GM21360 (cell line): ENCODE measurements at regions not wholly inside any gene's neighbourhood (a gene's known extent, or its start where the extent isn't known, plus 50 kb on each side); places are given as distances from the start of the nearest gene placed in this dataset.
"Not testable (repeated sequence)": the region's sequence is repeated elsewhere in the genome, so short reads cannot be mapped to it uniquely, and the experiment has no call there.

ENCODE experiments used
- ATAC-seq: cut with Tn5 transposase; IDR thresholded peaks from one replicate; pipeline ENCODE4 v1.9.1; 2021; ENCODE audit warnings: mild to moderate bottlenecking, moderate library complexity; ENCODE audit not compliant: unreplicated experiment

DNA sequence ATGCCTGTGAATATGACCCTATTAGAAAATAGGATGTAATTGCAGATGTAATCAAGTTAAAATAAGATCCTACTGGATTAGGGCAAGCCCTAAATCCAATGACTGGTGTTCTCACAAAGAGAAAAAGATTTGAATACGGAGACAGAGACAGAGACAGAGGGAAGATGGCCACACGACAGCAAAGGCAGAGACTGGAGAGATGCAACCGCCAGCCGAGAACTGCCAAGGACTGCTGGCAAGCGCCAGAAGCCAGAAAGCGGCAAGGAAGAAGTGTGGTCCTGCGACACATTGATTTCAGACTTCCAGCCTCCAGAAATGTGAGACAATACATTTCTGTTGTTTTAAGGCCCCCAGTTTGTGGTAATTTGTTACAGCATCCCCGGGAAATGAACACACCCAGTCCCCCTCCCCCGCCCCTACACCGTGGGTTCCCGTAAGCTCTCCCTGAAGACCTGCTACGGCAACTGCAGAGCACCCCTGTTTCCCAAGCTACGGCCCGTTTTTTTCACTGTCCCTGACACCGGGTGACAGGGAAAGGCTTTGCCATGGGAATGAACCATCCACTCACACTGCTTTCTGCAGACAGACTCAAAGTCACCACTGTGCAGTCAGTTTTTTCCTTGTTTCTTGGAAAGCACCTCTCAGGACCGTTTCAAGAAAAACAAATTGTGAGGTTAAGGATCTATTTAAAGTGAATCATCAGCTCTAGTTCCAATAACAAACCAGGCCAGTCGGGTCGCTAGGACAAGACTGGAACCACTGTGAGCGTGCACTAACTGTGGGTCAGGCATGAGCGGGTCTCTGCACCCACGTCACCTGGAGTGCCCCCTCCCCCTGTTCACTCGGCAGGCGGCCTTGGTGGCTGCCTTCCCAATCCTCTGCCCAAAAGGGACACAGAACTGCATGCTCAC, 199.2 kb upstream of the IRF2BP2 start:
- ATAC-seq: not testable (repeated sequence)

DNA sequence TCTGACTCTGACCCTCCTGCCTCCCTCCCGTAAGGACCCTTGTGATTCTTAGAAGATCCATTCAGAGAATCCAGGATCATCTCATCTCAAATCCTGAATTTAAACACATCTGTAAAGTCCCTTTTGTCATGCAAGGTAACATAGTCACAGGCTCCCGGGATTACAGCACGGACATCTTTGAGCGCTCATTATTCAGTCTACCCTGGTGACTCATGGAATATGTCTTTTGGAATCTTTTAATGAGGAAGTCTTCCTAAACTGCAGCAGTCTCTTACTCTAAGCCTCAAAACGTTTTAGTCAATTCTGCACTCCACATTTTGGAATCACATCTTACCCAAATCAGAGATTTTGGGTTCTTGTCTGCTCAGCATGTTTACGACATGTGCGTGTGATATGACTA, 198.5 kb upstream of the IRF2BP2 start:
- not testable (repeated sequence) for ATAC-seq

DNA sequence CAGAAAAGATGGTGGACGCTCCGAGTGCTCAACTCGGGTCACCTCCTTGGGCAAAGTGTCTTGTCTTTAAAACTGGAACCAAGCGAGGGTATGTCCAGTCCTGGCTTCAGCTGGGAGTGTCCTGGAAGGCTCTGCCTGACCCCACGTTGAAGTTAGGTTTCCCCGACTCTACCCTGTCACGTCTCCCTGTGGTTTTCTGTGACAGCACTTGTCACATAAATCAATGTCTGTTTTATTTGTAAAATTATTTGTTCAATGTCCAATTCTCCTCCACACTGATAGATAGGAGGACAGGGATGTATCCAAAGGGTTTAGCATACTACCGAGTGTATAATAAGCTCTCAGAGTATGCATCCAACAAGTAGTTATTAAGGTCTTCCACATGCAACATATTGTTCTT, 197.7 kb upstream of the IRF2BP2 start:
- not testable (repeated sequence) for ATAC-seq

DNA sequence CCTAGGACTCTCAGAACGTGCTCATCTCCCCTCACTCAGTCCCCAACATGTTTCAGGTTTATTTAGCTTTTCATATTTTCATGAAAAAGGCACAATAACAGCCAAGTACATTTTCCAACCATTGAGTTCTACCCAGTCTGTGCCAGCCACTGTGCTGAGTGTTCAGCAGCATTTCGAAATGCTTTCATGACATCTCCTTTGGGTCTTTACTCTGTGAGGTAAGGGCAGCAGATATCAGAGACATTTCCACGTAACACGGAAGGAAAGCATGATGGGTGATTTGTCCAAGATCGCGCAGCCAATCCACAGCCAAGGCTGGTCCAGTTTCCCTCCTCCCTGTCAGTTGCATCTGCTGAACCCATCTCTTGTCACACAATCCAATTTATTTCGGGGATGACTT, 192.6 kb upstream of the IRF2BP2 start:
- not testable (repeated sequence) for ATAC-seq

DNA sequence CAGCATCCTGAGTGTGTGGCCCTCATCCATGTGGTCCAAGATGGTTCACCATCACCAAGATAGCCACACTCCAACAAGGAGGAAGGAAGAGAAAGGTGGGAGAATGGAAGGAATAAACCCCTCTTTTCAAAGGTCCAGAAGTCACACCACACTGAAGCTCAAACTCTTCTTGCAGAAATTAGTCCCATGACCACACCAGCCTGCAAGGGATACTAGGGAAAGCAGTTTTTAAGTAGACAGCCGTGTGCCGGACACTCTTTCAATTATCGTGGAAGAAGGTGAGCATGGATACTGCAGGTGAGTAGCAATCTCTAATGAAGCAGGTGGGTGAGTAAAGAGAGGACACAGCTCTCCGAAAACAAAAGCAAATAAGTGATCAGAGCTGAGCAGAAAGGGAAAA, 191.7 kb upstream of the IRF2BP2 start:
- not testable (repeated sequence) for ATAC-seq

DNA sequence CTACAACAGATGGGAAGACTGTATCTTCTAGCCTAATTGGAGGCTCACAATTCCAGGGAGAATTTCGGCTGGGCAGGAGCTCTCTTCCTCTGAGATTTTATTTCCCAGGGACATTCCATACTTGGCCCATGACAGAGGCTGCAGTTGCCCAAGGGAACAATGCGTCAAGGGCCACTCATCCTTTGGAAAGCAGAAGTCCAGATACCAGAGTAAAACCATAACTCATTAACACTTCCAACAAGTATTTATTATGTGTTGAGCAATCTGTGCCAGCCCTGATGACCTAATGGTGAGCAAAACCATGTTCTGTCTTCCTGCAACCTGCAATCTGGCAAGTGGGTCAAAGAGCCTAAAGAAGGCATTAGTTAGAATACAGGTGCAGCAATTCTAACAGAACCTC, 191.2 kb upstream of the IRF2BP2 start:
- not testable (repeated sequence) for ATAC-seq

DNA sequence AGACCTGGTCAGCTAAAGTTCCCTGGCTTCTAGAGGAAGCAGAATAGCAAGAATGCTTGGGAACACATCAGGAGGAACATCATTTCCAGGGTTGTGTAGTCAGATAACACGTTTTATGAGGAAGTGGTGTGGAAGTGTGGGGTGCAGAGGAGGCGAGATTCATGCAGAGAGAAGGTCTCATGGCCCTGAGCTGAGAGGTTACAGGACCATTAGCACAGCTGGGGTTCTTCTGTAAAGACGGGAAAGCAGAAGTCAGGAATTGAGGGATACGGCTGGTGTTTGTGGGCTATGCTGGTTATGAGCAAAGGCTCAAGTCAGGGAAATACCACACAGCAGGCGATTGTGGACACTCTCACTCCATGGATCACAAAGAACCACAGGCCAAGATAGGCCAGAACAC, 190.6 kb upstream of the IRF2BP2 start:
- not testable (repeated sequence) for ATAC-seq

DNA sequence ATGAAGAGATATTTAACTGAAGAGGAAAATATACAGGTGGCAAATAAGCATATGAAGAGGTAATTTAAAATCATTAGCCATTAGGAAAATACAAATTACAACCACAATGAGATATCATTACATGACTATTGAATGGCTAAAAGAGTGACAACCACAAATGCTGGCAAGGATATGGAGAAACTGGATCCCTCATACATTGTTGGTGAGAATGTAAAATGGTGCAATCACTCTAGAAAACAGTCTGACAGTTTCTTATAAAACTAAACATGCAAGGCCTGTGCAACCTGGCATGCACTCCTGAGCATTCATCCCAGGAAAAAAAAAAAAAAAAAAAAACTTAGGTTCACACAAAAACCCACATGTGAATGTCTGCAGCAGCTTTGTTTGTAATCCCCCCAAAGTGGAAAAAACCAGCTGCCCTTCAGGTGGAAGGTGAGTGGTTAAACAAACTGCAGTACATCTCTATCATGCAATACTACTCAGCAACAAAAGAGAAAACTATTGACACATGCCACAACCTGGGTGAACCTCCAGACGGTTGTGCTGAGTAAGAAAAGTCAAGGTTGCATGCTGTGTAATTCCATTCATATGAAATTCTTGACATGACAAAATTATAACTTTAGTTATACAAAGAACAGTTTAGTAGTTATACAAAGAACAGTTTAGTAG, 189.2 kb upstream of the IRF2BP2 start:
- not testable (repeated sequence) for ATAC-seq

DNA sequence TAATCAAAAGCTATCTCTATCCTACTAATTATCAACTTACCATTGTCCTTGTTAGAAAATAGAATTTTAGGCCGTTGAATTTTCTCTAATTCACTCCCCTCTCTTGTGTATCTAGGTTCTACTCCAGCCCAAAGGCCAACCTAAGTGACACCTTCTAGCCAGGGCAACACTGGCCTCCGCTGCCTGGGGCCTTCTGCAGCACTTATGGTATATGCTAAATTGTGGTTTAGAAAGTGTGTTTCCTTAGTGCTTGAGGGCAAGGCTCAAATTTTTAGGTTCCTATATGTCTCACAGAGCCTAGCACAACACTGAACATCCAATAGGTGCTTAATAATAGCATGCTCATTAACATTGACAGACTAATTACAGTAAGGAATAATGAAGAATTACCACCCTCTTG, 187.2 kb upstream of the IRF2BP2 start:
- not testable (repeated sequence) for ATAC-seq

DNA sequence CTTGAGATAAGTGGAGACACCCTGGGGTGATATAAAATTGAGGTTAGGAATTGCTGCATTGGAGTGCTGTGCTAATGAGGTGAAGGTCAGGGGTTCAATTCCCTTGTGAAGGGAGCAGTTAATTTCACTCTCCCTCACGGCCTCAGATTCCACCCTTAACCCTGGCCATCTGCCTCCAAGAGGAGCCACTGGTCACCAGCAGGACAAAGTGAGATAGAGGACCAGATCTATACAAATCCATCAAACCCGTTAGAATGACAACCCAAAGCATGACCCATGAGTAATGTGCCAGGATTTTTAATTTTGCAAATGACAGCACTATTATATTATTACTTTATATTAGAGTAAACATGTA, 186.4 kb upstream of the IRF2BP2 start:
- ATAC-seq: not testable (repeated sequence)

DNA sequence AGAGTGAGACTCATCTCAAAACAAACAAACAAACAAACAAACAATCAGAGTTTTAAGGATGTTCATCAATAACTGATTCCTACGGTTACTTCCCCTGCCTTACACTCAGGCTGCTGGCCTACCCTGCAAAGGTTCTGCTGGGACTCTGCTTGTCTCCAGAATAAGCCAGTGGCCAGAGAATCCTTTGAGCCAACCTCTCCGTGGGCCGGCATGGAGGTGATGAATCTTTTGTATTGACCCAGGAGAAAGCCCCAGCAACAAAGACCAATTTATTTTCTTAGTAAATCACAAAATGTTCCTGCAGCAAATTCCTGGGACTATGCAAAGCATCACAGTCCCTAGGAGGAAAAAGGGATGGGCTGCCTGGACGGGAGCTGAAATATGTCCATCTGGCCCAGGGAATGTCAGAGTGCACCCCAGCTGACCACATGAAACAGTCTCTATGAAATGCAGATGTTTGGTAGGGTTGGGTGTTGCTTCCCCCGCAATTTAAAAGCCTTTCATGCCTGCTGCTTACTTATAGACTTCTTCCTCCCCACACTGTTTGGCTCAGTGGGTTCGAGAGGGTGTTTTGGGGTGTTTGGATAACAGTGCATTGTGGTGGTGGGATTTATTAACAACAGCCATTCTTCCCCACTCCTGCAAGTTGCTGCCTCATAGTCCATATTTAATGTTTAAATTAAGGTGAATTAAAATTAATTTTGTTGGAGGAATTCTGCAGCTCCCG, 185.9 kb upstream of the IRF2BP2 start:
- ATAC-seq: not testable (repeated sequence)

DNA sequence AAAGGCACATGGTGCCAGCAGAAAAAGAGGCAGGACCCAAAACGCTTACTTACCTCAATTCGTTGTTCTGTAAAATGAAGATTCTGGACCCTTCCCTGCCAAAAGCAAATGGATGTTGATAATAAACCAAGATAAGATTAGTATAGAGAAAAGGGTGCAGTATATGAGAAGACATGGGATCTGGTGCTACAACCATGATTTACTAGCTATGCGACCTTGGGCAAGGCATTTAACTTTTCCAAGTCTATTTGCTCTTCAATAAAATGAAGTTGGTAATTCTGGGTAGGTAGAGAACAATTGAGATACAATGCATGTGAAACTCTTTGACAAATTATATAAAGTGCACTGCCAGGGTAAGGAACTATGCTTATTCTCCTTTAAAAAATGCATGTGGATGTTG, 185.0 kb upstream of the IRF2BP2 start:
- ATAC-seq: not testable (repeated sequence)

DNA sequence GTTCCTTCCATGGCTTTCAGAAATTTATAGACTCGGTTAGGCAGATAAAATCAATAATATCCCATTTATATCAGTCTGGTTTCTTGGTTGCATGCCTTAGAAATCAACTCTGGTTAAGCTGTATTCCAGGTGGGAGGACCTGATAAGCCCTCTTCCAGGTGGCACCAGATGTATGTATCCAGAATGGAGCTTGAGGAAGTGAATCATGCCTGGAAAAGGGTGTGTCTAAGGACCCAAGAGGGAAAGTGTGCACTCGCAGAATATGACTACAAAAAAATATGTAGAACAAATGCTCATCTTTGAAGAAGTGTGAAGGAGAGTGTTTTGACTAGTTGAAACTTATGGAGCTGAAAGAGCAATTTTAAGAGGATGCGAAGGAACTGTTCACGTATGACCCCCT, 184.5 kb upstream of the IRF2BP2 start:
- not testable (repeated sequence) for ATAC-seq

DNA sequence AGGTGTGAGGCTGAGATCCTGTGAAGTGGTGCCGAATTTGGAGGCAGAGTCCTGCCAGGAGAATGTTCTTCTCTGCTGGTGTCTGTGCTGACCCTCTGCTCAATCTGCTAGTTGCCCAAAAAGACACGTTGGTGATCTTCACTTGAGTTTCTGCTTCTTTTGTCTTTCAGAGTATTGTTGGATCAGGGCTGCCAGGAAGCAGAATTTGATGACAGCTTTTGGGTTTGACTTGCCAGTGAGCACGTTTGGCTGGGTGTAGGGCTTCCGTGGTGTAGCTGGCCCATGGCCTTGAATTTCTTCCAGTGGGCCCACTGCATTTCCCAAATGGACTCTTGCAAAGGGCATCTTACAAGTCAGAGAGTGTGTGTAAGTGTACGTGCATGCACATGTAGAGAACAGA, 183.9 kb upstream of the IRF2BP2 start:
- not testable (repeated sequence) for ATAC-seq

DNA sequence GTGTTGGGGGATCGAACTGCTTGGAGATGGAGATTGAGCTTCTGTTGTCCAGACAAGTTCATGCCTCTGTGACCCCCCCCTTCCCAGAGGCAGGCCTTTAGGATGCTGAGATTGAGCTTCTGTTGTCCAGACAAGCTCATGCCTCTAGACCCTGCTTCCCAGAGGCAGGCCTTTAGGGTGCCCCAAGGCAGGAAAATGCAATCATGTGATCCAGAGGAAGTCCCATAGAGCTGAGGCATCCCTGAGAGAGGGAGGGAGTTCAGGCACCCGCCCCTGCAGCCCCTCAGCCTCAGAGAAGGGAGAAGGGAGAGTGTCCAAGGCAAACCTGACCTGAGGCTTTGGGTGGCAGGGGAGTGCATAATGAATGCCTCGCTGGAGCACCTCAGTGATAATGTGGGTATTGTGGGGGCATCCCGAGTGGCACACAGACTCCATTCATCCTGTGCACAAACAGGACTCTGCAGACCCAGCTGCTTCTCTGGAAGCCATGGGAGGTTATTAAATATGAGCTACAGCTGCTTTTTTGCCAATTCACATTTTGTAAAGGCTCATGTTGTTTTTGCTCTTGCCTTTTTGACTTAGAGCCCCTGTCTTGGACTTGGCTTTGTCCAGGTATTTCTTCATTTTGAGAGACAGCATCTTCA, 182.4 kb upstream of the IRF2BP2 start:
- ATAC-seq: not testable (repeated sequence)

DNA sequence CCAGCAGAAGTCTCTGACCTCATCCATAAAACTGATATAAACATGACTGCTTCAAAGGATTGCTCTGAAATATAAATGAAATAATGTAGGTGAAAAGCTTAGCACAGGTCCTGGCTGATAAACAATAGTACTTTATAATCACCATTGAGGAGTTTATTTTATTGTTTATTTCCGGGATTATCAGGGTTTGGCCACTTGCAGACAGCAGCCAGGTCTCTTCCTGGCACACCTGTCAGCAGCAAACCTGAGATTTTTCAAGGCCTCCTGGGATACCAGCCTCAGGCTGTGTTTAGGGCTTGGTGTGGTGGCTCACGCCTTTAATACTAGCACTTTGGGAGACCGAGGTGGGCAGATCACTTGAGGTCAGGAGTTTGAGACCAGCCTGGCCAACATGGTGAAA, 181.6 kb upstream of the IRF2BP2 start:
- ATAC-seq: not testable (repeated sequence)

DNA sequence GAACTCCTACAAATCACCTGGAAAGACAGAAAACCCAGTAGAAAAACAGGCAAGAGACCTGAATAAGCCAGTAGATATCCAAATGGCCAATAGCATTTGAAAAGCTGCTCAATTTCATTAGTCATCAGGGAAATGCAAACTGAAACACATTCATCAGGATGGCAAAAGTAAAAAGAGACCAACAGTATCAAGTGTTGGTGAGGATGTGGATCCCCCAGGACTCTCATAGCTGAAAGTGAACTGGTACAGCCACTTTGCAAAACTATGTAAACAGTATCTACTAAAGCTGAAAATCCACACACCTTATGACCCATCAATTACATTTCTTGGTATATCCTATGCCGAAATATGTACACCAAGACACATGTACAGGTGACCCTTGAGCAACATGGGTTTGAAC, 180.4 kb upstream of the IRF2BP2 start:
- ATAC-seq: not testable (repeated sequence)

DNA sequence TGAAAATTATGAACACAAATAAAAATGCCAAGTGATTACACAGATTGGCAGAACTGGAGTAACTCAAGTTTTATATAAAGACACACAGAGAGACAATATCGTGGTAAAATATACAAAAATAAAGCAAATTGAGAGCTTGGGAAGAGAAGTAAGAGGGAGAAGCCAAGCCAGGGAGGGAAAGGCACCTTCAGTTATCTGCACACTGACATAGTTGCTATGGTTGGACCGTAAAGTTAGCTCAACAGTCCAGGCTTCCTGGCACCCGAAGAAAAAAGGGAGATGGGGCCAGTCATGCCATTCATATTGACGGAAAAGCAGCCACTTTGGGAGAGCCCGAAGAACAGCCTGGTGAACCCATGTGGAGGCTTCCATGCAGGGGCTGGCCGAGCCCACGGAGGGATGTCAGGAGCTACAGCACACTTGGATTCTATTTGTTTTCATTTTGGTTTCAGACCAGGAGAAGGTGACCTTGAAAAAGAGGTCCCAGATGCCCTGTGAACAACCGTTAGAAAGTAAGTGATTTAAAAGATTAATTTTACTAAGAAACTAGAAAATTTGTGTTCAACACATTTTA, 177.1 kb upstream of the IRF2BP2 start:
- not testable (repeated sequence) for ATAC-seq

DNA sequence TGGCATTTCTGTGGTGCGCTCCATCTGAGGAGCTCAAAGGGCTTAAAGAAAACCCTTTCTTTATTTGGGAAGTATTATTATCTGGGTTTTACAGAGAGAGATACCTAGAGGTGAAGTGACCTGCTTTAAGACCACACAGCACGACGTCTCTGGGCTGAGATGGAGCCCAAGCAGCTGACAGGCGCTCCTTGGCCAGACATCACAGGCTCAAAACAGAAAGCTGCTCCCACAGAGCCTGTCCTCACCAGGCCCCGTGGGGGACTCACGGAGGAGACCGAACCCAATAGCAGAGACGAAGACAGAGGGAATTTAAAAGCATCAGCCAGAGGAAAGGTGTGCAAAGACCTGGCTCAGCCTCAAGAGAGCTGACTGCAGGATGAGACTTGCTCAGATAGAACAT, 175.9 kb upstream of the IRF2BP2 start:
- ATAC-seq: not testable (repeated sequence)

DNA sequence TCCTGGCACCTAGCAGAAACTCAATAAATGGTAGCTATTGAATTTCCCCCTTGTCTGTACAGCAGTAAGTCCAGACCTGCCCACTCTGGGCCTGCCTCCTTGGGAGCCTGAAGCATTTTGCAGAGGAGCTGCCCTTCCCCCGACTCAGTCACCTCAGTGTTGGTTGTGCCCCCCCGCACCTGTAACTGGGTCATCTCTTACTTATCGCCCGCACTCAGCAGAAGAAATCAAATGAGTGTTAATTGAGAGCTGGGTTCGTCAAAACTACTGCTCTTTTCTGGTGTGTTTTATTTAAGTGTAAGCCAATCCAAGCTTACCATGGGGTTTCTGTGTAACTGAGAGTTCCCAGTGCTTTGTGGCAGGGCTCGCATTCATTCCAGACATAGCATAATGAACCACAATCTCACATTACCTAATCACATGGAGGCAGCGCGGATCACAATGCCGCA, 175.5 kb upstream of the IRF2BP2 start:
- not testable (repeated sequence) for ATAC-seq
